Tongue (tissue), 1 donor: ENCODE measurements at regions not wholly inside any gene's neighbourhood (a gene's known extent, or its start where the extent isn't known, plus 50 kb on each side); places are given as distances from the start of the nearest gene placed in this dataset.

Source experiments
- DNase-seq: peaks from one replicate; pipeline ENCODE4 v3.0.0-alpha.2; 2015

DNA sequence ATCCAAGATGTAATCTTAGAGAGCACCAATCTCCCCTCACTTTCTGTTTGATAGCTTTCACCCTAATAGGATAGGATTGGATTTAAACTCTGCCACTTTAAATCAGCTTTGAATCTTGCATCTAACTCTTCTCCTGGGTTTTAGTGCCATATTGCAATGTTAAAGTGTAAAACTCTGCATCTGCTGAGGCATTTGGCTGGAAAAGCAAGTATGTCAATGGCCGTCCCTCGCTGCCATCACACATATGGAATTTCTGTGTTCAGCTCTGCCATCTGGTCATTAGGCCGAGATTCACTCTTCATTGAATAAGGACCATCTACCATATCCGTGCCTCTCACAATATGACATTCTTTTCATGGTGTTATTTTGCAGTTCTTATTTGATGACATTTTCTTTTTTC lies 728.1 kb upstream of the PIK3C3 start:
- no peak for DNase-seq

DNA sequence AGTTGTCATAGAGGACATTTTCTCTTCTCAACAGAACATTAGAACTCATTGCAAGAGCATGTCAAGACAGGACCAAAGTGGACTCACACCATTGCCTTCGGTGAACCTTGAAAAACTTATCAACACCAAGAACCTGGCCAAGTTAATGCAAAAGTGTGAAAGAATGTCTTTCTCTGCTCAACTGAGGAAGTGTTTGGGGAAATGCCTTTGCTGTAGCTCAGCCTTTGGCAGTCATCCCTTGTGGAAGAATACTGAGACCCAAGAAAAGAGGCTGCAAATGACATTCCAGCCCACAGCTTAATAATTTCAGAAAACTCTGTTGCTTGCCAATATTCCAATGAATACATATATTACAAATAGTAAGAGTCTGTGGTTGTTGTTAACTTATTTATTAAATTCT lies 728.8 kb upstream of the PIK3C3 start:
- no peak for DNase-seq

DNA sequence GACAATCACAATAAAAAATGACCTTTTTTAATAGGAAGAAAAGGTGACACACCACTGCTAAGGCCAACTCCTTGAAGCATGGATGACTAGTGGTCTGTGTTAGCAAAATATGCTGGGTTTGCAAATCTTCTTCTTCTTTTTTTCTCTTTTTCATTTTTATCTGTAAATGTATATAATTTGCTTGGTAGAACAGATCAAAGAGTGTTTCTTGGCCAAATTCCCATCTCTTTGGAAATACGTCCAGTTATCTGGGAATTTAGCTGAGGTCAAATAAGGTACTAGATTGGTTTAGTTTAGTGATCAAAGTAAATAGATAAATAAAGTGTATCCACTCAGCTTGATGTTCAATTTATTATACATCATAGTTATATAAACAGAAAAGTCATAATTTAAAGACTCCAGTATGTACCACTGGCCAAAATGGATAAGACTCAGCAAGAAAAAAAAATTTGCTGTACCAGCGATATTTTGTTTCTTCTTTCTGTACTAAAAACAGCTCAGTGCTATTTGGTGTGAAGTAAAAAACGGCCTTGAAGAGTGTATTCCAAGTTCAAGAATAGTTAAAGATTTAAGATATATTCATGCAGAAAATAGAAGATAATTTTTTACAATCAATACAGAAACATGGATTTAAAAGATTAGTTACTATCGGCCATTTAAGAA lies 738.6 kb upstream of the PIK3C3 start:
- no peak for DNase-seq

DNA sequence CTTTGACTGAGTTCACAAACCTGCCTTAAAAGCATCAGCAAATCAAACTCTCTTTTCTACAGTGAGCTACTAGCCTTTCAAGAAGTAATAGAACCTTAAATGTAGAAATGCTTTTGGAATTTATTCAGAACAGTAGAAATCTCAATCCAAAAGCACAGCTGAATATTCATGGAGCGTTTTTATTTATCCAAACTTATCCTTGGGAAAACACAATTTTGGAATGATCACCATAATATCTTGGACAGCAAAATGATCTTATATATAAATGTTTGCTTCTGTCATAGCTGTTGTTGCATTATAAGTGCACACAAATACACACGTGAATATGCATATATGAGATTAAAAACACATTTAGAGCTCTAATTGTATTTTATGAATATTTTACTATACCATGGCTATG lies 747.3 kb upstream of the PIK3C3 start:
- no peak for DNase-seq

DNA sequence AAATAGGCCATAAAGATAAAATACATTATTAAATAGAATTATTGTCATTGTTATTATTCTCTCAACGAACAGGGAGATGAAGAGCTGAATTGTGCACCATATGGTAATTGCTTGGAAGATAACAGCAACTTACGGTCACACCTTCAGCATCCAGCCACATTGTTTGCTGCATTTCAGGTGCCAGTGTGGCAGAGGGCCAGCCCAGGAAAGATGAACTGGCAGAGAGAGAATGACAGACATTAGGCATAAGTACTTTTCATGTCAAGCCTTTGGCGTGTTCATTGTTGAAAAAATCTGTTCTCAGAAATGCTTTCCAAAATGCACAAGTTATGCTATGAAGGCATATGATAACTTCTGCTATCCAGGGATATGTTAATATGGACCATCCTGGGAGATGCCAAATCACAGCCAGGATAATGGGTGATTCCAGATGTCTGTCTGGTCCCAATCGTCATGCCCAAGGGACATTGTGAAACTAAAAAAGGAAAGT lies 748.6 kb upstream of the PIK3C3 start:
- DNase-seq: no peak

DNA sequence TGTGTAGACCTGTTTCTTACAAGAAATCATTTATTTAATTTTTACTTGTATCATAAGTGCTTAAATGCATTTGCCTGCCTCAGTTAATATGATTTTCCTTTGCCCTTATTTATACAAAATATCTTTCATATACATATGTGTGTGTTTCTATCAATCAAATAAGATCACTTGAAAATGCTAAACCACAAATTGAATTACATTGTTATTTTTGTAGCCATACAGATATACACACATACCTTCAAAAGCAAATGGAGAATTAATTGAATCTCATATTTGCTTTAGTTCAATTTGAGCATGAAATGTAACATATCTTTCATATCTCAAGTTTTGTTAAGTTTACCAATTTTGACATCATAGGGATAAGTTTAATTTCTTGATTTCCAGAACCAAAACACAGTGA lies 755.8 kb upstream of the PIK3C3 start:
- DNase-seq: no peak

DNA sequence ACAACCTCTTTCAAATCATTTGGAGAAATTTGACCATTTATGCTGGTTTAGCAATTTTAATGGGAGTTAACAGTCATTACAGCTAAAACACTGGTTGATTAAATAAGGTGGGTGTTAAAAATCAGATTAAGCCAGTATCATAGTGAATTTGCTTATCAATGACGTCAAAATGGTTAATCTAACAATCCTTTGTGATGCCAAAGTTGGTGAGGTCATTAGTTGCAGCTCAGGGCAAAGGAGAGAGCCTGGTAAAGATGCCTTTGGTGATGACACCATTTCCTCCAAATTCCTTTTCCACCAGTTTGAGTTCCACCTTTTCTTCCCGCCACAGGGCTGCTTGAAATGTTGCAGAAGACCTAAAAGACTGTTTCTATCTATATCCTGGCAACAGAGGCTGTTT lies 757.1 kb upstream of the PIK3C3 start:
- no peak for DNase-seq

DNA sequence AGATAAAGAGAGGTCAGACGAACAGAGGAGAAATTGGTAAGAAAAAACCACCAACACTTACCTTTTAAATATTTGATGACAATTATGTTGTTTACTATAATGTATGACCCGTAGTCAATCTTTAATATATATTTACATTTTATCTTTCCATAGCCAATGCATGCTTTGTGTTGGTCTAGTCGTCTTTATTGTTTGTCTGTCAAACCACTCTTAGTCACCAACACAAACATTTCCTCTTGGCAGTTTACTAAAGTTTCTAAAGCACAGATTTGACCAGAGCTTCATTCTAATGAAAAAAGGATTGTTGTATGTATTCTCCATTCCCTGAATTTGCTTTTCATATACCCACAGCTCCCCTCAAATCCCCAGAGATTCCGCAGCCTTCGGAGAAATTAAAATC lies 784.7 kb upstream of the PIK3C3 start:
- no peak for DNase-seq

DNA sequence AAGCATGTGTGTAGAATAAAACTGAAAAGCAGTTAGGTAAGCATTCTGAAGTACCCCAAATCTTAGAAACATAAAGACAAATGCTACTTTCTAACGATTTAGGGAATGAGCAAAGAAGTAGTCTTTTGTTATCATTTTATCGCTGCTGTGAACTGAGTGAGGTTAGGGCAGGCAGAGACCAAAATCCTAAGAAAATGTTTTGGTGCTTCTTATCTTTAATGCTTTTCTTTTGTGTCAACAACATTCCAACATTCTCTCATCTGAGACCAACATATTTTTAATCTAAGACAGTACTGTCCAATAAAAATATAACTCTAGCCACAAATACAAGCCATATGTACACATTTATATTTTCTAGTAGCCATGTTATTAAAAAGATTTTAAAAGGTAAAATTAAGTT lies 789.4 kb upstream of the PIK3C3 start:
- DNase-seq: no peak

DNA sequence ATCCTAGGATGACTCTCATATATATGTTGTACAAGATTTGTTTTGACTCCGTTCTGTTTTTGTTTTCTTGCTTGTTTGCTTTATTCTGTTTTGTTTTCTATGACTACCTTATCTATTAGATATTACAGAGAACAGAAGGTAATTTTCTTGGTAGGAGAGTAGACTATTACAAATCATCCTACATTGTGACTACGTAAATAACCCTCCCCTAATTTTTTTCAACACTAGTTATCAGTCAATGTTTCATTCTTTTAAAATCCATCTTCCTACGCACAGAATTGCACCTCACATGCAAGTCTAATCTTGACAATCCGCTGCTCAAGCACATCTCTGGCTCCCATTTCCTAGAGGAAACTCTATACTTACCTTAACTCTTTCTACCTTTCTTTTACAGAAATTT lies 792.3 kb upstream of the PIK3C3 start:
- no peak for DNase-seq

DNA sequence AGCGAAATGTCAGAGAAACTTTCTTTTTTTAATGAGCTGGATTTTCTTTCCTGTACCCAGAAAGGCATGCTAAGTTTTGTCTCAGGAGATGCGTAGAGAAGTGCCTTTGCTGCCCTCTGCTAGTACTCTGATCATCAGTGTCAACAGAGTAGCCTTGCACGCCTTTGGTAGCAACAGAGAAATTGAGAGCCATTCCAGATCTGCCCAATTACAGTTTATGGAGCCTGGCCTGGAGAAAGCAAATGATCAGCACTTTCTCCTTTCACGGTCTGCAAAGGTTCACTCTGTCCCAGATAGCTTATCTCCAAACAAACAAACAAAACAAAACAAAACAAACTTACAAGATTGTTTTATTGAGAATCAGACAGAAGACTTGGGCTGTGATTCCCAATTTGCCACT lies 792.8 kb upstream of the PIK3C3 start:
- no peak for DNase-seq

DNA sequence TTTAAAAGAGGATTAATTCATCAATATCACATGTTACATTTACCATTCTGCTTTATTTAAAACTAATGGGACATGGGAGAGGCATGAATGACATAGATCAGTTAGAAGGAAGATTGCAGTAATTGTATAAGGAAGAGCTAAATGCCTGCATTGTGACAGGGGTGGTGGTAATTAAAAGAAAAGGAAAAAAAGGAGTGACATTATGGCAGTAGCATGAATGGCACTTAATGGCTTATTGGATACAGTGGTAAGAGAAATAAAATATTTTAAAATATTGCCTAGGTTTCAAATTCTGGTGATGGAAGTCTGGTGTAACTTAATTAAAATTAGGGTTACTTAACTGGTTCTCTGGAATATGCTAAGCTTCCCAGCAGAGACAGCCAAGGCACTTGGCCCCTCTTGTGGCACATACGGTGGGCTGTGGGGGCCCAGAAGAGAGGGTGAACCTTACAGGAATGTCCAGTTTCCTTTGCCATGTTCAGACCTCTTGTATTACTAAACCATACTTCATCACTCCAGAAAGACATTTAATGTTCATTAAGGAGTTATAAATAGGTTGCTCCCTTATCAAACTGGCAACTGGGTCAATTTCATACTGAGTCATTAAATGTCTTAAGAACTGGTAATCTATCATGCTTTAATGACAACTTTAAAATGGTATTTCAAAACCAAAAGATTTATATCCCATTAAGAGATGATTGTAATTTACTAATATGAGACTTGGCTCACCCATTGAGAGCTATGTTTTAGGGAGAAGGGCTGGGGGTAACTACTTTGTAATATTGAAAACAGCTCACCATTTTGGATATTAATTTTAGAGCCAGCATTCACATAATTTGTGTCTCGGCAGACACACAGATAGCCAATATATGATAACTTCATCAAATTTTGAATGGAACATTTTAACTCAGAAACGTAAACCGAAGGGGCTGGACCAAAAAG lies 798.9 kb upstream of the PIK3C3 start:
- no peak for DNase-seq

DNA sequence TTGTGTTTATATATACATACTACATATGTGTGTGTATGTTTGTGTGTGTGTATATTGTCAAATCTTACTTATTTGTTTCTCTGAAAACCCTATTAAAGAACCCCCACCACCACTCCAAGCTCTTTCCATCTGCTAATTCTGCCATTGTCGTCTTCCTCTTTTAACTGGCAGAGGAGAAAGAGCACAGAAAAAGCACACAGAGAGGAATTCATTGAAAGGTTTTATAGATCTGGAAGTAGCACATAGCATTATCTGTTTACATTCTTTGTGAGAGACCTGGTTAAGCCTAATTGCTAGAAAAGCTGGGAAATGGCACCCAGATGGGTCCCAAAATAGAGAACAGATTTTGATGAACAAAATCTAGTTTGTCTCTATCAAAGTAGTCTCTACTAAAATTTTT lies 800.0 kb upstream of the PIK3C3 start:
- no peak for DNase-seq

DNA sequence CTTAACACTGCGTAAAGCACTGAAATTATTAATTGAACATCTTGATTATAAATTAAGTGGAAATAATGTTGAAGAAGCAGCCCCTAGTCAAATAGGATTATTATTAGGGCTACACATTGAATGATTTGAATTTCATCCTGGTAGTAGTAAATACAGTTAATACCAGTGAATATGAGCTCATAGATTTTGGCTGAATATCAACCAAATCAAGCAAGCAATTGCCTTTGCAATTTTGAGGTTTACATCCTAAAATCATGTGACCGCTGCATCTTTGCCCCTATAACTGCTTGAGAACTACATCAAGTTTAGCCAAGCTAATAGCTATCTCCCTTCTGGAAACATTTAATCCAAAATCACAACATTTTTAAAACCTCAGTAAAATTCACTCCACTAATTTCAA lies 801.2 kb upstream of the PIK3C3 start:
- no peak for DNase-seq

DNA sequence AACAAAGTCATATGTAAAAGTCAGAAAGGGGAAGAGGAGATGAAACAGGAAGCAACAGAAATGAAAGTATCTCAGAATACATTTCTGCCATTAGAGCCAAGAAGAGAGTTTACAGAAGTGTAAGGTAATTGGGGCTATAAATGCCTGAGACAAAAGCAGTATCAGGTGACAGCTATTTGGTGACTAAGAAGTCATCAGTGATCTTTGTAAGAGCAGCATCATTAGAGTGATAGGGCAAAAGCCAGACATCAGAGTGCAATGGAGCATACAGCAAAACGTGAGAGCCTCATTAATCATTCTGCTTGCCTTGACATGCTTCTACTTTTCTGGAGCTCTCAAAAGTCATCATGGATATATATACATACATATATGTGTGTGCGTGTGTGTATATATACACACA lies 804.7 kb upstream of the PIK3C3 start:
- DNase-seq: no peak

DNA sequence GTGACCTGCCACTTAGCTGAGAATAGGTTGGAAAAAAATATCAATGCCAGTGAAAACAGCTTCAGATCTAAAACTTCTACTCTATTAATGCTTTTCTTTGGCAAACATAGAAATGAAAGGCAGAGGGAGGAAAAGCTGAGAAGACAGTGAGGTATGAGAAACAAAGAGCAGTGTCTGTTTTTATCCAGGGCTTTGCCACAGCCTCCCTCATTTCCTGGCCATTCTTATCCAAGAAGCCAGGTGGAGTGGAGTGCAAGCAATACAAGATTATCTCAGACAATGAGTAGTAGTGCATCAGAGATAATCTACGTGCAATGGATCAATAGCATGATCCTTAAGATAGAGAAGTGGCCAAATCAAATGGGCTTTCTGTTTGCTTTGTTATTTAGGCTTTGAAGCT lies 808.7 kb upstream of the PIK3C3 start:
- DNase-seq: no peak

DNA sequence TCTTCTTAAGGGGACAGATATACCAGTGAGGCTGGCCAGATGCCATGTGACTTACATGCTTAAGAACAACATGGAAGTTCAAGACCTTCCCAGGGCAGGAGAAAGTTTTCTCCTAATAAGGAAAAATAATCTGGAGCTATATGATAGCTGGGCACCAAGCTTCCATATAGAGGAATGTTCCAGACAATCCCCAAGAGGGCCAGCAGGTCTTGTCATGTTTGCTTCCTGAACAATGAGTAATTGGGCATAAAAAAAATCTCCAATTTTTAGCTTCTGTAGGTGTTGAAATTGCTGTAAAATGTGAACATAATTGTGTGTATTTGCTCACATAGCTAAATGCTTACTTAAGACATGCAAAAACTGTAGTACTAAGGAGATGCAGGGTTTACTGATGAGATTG lies 809.5 kb upstream of the PIK3C3 start:
- DNase-seq: no peak

DNA sequence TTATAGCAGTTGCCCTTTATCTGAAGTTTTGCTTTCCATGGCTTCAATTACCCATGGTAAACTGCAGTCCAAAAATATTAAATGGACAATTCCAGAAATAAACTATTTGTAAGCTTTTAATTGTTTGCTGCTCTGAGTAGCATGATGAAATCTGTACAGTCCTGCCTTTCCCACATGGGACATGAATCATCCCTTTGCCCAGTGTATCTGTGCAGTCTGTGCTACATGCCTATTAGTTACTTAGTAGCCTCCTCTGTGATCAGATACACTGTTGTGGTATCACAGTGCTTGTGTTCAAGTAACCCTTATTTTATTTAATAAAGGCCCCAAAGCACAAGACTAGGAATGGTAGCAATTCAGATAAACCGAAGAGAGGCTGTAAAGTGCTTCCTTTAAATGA lies 810.6 kb upstream of the PIK3C3 start:
- DNase-seq: no peak

DNA sequence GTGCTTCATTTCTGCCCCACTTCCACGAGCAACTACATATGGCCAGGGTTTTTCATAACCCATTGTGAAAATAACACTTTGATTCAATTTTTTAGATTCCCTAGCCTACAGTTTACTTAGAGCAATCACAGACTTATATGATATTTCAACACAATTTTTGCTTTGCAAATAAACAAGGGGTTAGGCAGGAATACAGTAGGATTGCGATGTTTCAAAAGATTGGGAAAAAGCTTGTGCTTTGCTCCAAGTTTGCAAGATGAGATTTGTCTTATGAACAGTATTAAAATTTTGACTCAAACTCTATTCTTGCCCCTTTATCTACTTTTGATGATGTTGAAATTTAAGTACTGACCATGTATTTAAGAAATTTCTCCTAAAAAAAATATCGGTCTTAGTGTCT lies 814.5 kb upstream of the PIK3C3 start:
- DNase-seq: no peak

DNA sequence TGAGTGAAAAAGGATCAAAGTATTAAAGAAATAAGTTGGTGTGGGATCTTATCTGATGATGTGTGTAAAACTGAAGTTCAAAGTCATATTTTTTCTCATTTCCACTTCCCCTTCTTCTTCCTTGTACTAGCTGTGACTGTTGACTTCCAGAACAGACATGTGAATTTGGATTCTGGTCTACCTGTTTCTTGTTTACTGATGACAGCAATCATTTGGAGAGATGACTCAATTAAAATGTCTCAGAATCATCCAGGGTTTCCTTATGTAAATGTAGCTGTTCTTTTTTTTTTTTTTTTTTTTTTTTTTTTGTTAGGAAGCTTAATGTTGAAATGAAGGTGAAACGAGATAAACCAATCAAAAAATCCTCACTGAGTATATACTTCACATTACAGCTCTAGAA lies 819.9 kb upstream of the PIK3C3 start:
- DNase-seq: no peak

DNA sequence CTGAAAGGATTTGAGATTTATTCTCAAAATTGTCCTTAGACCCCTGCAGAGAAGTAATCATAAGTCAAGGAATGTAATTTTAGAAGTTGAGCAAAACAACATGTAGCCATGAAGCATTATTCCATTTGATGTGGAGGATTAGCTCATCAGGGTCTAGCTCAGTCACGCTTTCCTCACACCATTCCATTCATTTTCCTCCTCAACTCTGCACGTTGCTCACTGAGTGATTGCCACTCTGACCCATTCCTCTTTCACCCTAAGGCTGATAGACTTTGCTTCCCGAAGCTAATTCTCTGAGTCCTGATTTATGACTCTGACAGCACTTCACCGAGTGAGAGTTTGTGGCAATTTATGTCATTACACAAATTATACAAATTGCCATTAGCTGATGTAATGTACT lies 820.6 kb upstream of the PIK3C3 start:
- DNase-seq: no peak

DNA sequence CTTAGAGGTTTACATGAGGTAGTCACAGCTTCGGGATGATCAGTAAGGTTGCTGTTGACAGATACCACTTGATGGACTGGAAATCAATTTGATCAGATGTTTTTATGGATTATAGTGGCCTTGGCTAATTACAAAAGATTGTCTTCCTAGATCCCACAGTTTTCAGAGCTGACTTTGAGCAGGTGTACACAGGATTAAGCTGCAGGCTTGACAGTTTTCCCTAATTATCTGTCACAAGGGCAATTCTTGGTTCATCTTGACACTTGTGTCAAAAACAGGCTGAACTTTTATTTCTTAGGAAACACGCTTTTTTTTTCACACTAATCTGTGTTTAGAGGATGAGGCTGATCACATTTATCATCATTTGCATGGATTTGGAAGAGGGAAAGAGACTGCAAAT lies 824.0 kb upstream of the PIK3C3 start:
- no peak for DNase-seq

DNA sequence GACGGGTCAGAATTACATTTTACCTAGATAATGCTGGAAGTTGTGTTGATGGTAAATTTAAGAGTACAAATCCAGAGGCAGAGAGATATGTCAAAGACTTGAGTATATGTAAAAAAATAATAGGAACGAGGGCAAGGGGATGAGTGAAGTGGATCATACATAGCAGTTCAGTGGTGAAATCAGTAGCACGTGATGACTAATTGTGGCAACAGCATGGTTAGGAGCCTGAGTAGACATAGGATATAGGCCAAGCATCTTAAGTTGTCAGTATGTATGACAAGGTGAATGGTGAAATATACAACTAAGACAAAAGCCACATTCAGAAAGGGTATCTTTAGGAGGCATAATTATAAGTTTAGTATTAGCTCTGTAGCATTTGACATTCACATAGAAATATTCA lies 826.5 kb upstream of the PIK3C3 start:
- DNase-seq: no peak

DNA sequence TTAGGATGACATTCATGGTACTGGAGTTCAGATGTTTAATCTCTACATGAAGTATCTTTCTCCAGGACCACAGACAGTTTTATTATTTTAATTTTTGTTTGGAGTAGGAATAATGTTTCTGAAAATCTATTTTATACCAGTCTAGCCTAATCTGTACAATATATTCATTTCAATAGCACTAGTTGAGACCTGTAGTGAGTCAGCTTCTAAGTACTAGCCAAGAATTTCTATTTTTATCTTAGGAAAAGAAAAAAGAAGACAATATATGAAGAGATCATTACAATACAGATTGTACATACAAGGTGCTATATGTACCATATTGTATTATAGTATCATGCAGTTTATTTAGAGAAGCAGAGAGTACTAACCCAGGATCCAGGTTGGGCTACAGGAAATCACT lies 826.9 kb upstream of the PIK3C3 start:
- no peak for DNase-seq
